Cerebellar cortex (tissue), 1 donor: ENCODE measurements at regions not wholly inside any gene's neighbourhood (a gene's known extent, or its start where the extent isn't known, plus 50 kb on each side); places are given as distances from the start of the nearest gene placed in this dataset.

Experiments used
- DNase-seq: peaks from one replicate; pipeline ENCODE4 v3.0.0-alpha.2; 2015; ENCODE audit warnings: low spot score

- no peak for DNase-seq
Measured at GRCh38 chr10:57017356-57018037, 656.4 kb upstream of the ZWINT start.

- DNase-seq, result peak; percentile 43
Measured at GRCh38 chr10:57015595-57016318, 654.7 kb upstream of the ZWINT start.

- DNase-seq, result no peak
Measured at GRCh38 chr10:57015187-57015586, 654.1 kb upstream of the ZWINT start.

GRCh38 chr10:57014758-57015157 lies 653.7 kb upstream of the ZWINT start:
- DNase-seq, result no peak

- DNase-seq, result no peak
Measured at GRCh38 chr10:57008189-57008588, 647.1 kb upstream of the ZWINT start.

- DNase-seq, result no peak
Measured at GRCh38 chr10:56991591-56992069, 630.6 kb upstream of the ZWINT start.

- DNase-seq, result no peak
Measured at GRCh38 chr10:56975513-56975912, 614.5 kb upstream of the ZWINT start.

- no peak for DNase-seq
Measured at GRCh38 chr10:56973766-56974165, 612.7 kb upstream of the ZWINT start.

- DNase-seq, result no peak
Measured at GRCh38 chr10:56943221-56943755, 582.2 kb upstream of the ZWINT start.

- no peak for DNase-seq
Measured at GRCh38 chr10:56934515-56934914, 573.5 kb upstream of the ZWINT start.

GRCh38 chr10:56928714-56929113 lies 567.7 kb upstream of the ZWINT start:
- DNase-seq, result no peak

- no peak for DNase-seq
Measured at GRCh38 chr10:56927701-56928100, 566.6 kb upstream of the ZWINT start.

- no peak for DNase-seq
Measured at GRCh38 chr10:56920601-56921261, 559.7 kb upstream of the ZWINT start.

- DNase-seq, result no peak
Measured at GRCh38 chr10:56912043-56912442, 551.0 kb upstream of the ZWINT start.

- no peak for DNase-seq
Measured at GRCh38 chr10:56905051-56905450, 544.0 kb upstream of the ZWINT start.

- DNase-seq, result no peak
Measured at GRCh38 chr10:56902554-56902953, 541.5 kb upstream of the ZWINT start.

- DNase-seq, result no peak
Measured at GRCh38 chr10:56895306-56895705, 534.2 kb upstream of the ZWINT start.

GRCh38 chr10:56881218-56881617 lies 520.2 kb upstream of the ZWINT start:
- no peak for DNase-seq

GRCh38 chr10:56880606-56881005 lies 519.5 kb upstream of the ZWINT start:
- no peak for DNase-seq

GRCh38 chr10:56874950-56875349 lies 513.9 kb upstream of the ZWINT start:
- DNase-seq, result no peak

GRCh38 chr10:56871160-56871668 lies 510.2 kb upstream of the ZWINT start:
- no peak for DNase-seq

GRCh38 chr10:56867236-56867635 lies 506.2 kb upstream of the ZWINT start:
- no peak for DNase-seq

GRCh38 chr10:56856569-56856968 lies 495.5 kb upstream of the ZWINT start:
- no peak for DNase-seq
